GM19324 (cell line): ENCODE measurements at regions not wholly inside any gene's neighbourhood (a gene's known extent, or its start where the extent isn't known, plus 50 kb on each side); places are given as distances from the start of the nearest gene placed in this dataset.
"Not testable (repeated sequence)": the region's sequence is repeated elsewhere in the genome, so short reads cannot be mapped to it uniquely, and the experiment has no call there.

ENCODE experiments used
- ATAC-seq: cut with Tn5 transposase; IDR thresholded peaks from one replicate; pipeline ENCODE4 v1.9.1; 2021; ENCODE audit warnings: mild to moderate bottlenecking, moderate library complexity; ENCODE audit not compliant: unreplicated experiment, low FRiP score

DNA sequence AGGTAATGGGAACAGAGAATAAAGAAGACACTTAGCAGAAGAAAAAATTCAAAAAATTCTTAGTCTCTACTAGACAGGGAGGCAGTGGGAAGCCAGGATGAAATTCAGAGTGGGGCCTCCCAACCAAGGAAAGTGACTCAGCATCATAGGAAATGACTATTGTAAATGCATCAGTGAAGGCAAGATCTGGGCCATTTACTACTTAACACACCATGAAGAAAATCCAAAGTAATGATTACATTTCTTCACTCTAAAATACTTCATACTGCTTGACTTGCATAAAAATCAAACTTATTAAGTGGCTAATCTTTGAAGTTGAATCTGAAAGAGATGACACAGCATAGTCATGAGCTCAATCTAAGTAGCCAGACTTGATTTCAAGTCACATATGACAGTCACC, 405.8 kb upstream of the SLC39A10 start:
- no peak for ATAC-seq

DNA sequence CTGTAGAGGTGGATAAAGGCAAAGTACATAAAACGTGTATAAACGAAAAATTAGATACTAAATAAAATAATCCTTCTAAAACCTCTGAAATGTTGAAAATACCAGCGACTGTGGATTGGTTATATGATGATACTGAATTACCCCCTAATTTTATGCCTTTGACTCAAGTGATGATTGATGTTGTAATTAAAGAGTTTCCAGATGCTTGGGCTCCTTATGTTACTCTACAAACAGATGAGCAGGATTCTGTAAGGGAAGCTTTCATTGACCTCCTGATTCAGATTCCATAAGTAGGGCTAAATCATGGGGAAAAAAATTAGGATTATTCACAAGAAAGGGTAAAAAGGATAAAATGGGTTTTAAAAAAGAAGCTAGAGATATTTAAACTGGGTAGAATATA, 418.2 kb upstream of the SLC39A10 start:
- ATAC-seq: no peak

DNA sequence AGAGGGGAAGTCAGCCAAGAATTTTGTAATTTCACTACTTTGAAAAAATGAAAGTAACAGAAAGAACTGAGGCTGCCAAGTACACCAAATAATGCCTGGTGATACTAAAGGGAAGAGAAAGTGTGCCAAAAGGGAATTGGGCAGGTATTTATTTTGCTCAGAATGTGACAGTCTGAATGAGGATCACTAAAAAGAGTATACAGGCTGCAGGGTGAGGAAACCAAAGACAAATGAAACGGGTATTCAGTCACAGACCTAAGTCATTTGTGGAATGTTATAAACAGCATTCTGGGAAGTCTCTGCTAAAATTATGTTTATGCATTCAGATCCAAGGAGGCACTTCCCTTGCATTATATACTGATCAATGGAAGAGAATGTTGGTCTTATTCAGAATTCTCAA, 418.6 kb upstream of the SLC39A10 start:
- no peak for ATAC-seq

DNA sequence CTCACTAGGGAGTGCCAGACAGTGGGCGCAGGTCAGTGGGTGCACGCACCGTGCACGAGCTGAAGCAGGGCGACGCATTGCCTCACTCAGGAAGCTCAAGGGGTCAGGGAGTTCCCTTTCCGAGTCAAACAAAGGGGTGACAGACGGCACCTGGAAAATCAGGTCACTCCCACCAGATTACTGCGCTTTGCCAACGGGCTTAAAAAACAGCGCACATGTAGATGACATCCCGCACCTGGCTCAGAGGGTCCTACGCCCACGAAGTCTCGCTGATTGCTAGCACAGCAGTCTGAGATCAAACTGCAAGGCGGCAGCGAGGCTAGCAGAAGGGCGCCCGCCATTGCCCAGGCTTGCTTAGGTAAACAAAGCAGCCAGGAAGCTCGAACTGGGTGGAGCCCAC, 428.5 kb upstream of the SLC39A10 start:
- not testable (repeated sequence) for ATAC-seq

DNA sequence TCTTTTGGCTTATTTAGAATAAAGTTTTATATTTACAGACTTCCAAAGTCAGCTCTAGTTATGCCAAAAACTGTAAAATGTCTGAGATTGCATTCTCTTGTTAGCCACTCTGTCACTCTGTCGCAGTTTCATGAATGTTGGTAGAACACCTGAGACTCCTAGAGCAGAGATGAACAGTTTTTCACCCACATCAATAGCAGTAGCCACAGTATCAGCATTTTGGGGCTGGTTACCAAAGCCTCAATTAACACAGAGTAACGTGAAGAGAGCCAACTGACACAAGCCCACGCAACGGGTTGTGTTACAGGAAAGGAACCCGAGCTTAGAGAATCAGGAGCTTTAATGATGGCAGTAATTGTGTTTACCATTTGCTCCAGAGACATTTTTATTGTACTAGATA, 443.0 kb upstream of the SLC39A10 start:
- ATAC-seq: no peak

DNA sequence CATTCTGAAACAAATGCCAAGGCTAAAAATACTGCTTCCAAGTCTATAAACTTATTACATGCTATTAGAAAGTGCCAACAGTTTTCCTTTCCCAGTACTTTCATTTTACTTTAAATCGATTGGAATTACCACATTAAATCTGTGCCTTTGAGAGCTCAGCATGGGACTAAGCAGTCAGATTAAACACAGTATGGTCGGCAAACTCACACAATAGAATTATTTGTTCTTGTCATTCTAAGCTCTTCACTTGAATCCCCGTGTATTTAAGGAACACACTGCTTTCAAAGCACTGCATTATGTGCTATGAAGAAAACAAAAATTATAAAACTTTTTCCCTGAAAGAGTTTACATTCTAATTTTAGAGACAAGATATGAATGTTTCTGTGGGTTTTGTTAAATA, 444.4 kb upstream of the SLC39A10 start:
- ATAC-seq: no peak

DNA sequence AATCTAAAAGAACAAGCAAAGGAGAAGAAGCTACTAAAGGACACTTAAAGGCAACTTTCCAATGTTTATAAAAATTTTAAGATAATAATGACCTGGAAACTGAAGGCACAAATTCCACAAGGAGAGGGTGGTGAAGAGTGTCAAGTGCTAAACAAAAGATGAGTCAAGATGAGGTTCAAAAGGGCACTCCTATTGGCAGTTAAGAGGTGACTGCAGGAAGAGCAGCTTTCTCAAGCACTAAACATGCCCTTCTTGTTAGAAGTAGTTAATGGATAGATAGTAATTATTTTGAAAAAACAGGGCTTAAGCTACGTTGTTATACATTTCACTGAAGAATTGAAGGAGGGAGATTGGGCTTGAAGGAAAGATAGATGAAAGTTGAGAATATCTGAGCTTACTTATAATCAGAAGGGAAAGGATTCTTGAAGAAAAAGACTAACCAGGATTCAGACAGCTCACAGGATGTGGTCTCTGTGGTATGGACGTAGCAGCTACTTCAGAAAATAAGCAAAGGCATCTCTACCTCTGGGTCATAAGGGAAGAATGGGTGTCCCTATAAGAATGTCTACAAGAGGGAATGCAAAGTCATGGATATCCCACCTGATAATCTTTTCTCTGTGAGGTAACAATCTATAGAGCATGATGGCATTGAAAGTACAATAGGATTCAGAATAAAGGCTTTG, 454.7 kb upstream of the SLC39A10 start:
- ATAC-seq: no peak

DNA sequence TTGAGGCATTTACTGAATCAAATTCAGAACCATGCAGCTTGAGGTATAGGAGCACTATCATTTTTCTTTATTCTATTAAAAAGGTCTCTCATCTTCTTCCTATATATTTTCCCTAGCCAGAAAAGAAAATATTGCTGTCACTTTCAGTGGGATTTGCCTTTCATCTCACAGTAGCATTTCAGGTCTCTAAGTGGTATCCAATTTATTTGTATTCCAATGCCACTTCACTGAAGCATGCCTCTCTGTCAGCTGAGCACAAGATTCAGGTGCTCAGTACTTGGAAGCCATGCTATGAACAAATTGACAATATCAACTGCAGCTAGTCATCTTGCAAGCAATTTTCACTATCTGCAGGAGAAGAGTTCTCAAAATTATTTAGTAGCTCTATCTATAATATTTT, 457.2 kb upstream of the SLC39A10 start:
- no peak for ATAC-seq

DNA sequence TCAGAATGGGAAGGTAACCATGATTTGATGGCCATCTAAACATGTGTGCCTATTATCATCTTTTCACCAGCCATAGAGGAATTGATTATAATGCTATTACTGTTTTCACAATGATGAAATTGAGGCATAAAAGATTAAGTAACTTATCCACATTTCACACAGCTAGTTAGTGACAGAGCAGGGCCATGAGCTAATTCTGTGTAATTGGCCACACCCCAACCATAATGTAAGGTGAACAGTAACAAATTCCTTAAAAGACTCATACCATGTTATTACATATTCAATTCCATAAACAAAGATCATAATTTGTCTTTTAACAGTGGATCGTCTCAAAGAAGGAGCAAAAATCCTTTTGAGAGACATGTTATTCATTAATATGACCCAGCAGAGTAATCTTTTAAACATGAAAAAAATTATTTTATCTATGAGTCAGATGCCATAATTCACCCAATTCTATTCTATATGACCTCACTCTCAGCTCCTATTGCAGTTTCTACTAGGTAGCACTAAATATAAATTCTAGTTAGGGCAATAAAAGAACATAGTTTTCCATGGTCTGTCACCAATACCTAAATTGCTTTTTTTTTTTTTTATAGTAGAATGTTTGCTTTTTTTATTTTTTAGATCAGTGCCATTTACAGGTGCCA, 475.8 kb upstream of the SLC39A10 start:
- no peak for ATAC-seq

DNA sequence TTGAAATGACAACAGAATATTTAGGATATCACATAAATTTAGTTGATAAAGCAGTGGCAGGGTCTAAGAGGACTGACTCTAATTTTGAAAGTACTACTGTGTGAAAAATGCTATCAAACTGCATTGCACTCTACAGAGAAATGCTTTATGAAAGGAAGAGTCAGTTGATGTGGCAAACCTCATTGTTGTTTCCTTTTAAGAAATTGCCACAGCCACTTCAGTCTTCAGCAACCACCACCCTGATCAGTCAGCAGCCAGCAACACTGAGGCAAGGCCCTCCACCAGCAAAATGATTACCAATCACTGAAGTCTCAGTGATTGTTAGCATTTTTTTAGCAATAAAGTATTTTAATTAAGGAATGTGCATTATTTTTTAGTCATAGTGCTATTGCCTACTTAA, 488.7 kb upstream of the SLC39A10 start:
- no peak for ATAC-seq

DNA sequence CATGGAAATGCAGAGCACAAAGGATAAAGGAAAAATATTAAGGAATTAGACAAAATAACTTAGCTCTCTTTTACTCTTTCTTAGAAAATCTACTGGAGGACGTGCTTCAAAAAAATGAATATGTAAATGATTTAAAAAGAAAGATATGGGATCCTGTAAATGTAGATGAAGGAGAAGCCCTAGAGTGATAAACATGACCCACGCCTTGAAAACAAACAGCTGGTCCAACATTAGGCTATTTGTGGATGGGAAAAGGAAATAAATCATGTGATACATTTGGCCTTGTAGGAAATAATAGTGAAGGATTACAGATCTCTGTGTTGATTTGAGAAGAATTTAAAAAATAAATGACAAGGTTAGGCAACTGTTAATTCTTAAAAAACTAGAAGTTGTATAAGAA, 492.1 kb upstream of the SLC39A10 start:
- ATAC-seq: no peak

DNA sequence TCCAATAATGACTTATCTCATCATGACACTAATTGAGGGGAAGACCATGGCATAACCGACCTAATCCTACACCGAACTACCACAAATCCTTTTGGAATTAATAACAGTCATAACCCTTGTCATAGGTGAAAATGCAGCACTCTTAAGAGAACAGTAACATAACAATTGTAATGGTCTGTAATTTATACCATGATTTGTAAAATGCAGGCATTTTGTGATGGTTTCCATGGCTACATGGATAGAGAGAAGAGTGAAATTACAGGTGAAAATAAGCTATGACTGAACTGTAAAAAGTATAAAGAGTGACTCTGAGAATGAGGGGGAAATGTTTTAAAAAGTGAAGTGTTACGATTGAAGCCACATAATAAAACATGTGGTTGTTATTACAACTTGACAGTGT, 494.1 kb upstream of the SLC39A10 start:
- no peak for ATAC-seq

DNA sequence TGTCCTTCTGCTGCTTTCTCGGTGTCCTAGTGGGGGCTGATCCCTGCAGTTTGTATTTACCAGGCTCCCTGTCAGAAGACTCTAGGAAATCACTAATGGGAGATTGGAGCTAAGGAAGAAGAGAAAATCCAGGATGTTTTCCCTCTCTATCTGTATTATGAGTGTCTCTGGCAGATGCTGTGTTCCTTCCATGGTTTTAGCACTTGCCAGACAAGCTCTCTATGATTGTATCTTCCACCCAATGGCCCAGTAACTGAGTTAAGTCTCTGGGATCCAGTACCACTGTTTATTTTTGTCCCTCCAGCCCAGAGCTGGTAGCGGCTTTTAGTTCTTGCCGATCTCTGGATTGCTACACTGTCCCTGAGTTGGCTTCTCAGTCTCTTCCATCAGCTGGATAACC, 494.8 kb upstream of the SLC39A10 start:
- ATAC-seq: no peak

DNA sequence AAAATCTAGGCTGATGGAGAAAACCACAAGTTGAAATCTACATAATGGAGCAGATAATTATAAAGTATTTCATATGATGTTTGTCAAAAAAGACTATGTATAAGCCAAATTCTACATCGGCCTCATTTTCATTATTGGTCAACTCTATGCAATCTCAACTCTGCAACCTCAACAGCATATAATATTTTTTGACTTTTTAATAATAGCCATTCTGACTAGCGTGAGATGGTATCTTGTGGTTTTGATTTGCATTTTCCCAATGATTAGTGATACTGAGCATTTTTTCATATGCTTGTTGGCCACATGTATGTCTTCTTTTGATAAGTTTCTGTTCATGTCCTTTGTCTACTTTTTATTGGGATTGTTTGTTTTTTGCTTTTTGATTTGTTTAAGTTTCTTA, 496.1 kb upstream of the SLC39A10 start:
- ATAC-seq: no peak

DNA sequence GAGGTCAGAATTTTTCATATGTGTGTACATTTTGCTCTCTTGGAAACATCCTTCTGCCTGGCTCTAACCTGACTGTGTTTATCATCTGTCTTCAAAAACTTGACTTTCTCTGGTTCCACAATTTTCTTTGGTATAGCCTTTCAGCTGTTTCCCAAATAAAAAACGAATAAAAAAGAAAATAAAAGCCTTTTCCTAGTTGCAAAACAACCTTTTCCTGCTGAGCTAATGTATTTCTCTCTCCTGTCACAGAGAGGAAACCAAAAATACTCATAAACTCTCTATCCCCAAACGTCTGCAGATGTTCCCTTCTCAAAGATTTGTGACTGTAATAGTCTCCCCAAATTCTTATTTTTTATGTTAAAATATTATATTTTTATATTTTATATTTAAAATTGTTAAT, 505.3 kb upstream of the SLC39A10 start:
- no peak for ATAC-seq

DNA sequence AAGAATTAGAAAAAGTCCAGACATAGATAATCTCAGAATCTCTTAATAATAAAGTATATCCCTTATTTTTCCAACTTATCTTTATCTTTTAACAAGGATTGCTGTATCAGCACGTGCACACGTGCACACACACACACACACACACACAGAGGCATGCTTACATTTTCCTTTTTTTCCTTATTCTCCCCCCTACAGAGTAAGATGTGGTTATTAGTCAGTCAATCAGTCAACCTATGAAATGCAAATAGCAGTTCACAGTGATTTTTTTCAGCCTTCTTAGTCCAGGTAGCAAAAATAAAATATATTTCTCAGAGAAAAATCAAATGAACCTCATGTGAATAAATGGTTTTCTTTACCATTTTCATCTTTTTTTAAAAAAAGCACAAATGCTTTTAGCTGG, 506.2 kb upstream of the SLC39A10 start:
- ATAC-seq: no peak

DNA sequence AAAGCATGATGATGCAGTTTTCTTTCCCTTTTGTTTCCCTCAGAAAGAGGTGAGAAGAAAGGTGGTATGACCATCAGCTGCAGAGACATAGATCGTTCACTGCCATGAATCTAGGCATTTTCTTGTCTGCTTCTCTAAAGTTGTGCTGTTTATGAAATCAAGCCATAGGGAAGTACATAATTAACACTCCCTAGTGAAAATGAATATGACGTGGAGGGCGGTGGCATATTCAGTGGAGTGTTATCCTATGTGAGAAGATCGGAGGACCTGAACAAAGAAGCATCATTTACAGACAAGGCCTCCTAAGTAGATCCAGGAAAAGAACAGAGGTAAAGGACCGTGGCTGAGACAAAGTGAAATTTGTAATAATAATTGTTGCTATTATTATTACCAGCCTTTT, 509.0 kb upstream of the SLC39A10 start:
- ATAC-seq: no peak

DNA sequence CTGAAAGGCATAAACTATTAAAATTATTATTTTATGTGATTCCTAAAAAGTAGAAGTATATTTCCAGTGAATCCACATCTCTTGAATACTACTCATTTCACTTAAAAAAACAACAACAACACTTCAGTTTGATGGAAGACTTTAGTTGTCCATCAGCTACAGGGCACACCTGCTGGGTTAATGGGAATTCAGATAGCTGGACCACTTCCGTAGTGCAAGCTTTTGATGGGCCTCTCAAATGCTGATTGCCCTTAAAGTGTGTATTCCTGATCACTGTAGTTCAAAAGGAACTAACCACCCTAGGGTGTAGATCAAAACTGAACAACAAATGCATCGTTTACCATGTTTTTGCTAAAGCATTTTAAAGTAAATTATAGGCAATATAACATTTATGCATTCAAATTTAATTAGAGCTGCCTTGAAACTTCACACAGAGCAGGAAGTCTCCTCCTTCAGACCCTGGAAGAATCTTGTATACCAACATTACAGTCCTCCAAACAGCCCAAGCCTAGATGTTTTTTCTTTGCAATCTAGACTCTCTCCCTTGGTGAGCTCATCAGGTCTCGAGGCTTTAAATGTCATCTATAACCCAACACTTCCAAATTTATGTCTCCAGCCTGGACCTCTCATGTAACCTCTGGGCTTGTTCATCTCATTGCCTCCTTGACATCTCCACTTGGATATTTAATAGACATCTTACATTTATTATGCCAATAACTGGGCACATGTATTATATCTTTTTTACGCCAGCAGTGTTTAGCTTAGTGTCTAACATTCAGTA, 510.1 kb upstream of the SLC39A10 start:
- no peak for ATAC-seq

DNA sequence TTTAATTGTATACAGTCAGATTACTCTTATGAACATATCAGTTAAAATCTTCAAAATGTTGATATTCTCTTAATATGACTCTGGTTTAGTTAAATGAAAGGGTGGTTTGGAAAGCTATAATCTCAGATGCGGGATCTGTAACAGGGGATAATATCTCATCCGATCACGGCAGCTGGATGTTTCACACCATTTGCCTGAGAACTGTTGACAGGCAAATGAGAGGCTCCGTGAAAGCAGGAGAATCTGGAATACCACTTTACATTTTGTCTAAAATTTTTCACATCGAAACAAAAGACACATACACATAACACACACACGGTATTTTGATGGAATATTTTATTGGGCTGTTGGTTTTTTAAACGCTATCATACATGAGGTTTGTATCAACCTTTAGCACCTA, 518.6 kb upstream of the SLC39A10 start:
- ATAC-seq: no peak

DNA sequence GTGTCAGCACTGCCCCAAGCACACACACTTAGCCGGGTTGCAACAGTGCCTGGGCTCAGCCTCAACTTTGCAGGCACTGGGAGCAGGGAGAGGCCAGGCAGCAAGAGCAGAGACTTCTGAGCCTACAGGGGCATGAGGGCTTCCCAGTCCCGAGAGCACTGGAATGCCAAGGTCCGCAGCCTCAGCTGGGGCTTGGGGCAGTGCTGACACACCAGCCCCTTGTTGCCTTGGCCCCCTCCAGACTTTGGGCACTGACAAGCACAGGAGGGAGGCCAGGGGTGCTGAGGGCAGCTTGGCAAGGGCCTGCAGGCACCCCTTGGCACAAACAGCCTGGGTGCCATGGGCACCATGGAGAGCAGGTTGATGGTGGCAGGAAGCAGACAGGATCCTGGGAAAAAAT, 531.1 kb upstream of the SLC39A10 start:
- not testable (repeated sequence) for ATAC-seq

DNA sequence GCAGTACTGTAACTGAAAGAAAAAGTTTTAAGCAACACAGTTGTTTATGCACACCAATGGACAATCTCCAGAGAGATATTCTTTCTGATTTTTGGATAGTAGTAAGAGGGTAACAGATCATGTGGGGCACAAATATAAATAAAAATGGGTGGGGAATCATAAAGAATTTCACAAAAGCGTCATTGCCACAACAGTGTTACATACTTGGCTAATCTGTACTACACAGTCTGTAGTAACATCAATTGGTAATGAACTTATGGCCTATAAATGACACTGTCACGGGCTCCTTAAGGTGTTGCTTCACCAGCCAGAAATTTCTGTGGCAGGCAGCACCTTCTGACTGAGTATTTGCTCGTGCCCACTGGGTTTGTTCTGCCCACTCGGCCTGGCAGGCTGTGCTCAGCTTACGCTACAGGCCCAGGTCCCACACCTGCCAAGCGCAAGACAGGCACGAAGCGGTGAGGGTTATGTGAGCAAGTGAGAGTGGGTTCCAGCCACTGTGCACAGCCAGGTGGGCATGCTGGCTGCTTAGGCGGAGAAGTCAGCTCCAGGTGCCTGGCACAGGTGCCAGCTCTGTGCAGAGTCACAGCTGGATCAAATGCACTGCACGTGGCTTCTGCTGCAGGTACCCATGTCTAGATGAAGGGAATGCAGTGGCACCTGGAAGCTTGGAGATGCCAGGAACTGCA, 532.5 kb upstream of the SLC39A10 start:
- ATAC-seq: no peak
